ENCODE measurements at regions not wholly inside any gene's neighbourhood (a gene's known extent, or its start where the extent isn't known, plus 50 kb on each side); places are given as distances from the start of the nearest gene placed in this dataset.

- no peak for DNase-seq
These were observed 505.9 kb upstream of the MANEA start for GRCh38 chr6:95071464-95071863.

GRCh38 chr6:95078457-95078856 lies 498.9 kb upstream of the MANEA start:
- DNase-seq = no peak

DNA sequence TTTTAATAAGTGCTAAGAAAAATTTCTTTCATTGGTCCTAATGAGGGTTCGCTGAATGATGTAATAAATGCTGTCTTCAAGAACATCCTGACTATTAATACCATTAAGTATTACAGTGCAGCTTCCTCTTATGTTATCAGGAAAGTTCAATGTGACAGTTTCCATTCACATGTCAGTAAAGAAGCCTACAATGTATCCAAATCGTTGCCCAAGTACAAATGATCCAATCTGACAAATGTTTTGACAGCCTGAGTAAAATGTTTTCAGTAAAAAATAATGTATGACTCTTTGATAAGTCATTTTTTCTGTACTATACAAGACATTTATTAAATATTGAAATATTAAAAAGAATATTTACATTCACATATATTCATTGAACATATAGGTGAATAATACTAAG lies 496.1 kb upstream of the MANEA start:
- DNase-seq = no peak

GRCh38 chr6:95081949-95082348 lies 495.4 kb upstream of the MANEA start:
- no peak for DNase-seq

DNA sequence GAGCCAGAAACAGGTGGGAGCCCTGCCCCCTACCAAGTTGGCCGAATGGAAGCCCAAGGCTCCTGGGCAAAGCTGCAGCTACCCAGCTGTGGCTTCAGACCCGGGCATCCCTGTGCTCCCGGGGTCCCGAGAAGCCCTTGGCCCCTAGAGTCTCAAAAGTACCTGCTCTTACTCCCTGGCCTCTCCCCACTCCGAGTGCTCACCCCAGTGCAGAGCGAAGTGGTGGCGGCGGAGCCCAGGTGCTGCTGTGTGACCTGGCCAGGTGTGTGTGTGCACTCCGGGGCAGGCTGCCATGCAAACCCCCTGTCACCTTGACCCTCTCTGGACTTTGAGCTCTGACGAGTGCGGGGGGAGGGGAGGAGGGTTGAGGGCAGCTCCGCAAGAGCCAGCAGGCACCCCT lies 493.8 kb upstream of the MANEA start:
- DNase-seq = no peak

DNA sequence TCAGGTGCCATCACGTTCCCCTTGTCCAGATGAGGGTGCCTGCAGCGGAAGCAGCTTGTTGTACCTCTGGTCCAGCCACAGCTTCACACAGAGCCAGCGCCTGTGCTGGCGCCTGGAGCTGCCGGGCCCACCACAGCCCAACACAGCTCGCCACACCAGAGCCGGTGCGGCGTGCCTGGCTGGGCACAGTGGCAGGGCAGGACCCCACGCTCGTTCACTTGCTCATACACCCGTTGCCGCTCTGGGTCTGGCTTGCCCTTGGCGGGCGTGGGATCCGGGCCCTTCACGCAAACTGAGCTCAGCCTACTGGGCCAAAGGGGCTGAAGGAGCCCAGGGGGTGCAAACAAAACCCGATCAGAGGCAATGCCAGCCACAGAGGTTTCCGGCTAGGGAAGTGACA lies 492.5 kb upstream of the MANEA start:
- no peak for DNase-seq

GRCh38 chr6:95087394-95088097 lies 489.8 kb upstream of the MANEA start:
- peak; percentile 67 for DNase-seq

DNA sequence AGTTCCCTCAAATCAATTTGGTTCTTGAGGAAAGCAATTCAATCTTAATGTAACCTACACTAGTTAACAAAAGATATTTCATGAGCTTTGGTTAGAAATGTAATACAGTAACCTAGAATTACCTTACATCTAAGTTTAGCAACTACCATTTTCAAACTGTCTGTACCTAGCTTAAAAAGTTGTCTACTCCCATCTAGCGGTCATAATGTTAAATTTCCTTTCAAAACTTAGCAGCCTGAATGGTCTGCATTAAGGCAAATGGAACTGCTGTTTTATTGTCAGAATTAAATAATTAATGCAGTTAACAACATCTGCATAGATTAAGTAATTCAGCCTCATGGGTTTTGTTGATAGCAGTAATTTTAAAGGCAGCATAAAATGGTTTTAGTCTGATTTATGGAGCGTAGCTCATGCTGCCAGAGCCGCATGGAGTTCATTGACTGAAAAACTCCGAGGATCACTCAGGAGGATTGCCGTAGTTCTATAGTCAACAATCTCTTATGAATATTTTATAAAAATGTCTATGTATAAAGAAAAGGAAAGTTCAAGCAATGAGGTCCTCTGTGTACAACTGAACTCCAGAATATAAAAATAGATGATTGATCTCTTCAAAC lies 485.4 kb upstream of the MANEA start:
- peak; percentile 8 for DNase-seq

- DNase-seq = no peak
These were observed 484.2 kb upstream of the MANEA start for GRCh38 chr6:95093154-95093553.

DNA sequence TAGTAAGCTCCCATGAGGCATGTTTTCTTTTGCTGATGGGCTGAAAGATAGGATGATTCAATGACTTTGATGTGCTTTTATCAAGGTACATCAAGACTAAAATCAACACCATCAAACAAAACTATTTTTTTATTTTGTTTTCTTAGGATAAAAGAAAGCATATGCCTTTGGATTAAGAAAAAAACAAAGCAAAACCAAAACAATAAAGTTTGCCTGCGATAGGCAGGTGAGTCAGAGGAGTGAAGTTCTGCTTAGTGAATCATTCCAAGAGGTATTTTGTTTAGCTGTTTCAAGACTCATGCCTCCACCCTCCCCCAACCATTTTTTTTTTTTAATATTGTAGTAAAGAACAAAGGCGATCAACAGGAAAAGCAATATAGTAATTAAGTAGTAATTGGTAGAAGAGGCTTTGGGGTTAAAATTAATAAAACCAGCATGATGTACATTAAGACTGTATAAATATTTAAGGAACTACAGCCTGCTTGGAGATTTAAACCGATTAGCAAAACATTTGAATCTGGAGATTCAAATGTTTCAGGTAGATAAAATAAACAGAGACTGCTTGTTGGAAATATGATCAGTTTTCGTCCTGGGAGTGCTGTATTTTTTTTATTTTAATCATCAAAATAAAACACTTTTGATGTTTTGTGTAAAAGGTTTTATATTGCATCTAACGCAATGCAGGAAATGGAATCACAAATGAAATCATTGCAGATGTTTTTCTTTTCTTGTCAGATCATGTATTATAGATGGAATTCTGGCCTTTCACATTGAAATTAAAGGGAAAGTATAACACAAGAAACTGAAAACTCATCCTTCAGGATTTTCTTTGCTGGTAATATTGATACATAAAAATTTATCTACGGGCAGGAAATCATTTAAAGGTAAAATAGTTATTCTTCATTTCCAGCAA lies 482.3 kb upstream of the MANEA start:
- no peak for DNase-seq

GRCh38 chr6:95095855-95096254 lies 481.5 kb upstream of the MANEA start:
- DNase-seq = no peak

GRCh38 chr6:95099410-95099809 lies 477.9 kb upstream of the MANEA start:
- DNase-seq = no peak

DNA sequence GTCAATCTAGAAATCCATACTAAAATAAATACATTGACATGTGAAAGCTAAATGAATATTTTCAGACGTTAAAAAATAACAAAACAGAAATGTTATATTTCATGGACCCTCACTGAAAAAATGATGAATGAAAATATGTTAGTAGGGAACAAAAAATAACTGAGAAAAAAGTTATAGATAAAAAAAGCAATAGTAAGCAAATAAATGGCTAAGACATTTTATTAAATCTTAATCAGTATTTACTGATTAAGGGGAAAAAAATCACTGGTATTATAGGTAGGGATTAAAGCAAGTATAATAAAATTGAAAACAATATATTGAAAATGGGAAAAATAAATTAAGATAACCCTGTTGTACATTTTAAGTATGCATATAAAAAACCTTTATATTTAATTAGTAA lies 468.1 kb upstream of the MANEA start:
- no peak for DNase-seq

DNA sequence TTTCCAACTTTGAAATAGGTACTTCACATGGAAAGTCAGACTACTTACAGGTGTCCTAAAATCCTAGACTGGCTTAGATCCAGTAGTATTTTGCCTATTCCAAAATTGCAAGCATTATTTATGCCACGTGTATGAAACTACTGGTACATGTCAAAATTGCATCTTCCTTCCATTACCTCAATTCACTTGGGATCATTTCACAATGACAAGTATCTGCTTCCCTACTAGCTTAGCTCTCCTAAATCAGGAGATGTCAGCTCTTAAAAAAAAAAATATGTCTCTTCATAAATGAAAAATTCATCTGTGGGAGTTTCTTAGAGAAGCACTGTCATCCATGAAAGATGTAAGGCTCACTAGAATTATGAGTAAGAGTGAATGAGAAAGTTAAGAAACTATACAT lies 466.6 kb upstream of the MANEA start:
- DNase-seq = no peak

- no peak for DNase-seq
These were observed 460.1 kb upstream of the MANEA start for GRCh38 chr6:95117236-95117635.

GRCh38 chr6:95119927-95120326 lies 457.4 kb upstream of the MANEA start:
- no peak for DNase-seq

- DNase-seq = no peak
These were observed 456.4 kb upstream of the MANEA start for GRCh38 chr6:95120984-95121383.

GRCh38 chr6:95127261-95127660 lies 450.1 kb upstream of the MANEA start:
- no peak for DNase-seq

DNA sequence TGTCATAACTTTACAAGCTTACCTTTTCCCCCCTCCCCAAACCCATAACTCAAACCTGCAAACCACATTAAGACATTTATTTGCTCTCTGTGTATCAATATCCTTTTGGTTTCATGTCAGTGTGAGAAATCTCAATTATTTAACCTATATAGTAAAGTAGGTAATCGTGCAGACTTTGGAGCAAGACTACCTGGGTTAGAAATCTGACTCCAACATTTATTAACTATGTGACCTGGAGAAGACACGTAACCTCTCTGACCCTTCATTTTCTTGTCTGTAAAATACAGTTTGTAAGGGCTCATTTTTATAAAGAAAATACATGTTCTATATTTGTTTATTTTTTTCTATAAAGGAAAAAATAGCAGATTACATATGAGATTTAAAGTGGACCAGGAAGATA lies 448.9 kb upstream of the MANEA start:
- no peak for DNase-seq

DNA sequence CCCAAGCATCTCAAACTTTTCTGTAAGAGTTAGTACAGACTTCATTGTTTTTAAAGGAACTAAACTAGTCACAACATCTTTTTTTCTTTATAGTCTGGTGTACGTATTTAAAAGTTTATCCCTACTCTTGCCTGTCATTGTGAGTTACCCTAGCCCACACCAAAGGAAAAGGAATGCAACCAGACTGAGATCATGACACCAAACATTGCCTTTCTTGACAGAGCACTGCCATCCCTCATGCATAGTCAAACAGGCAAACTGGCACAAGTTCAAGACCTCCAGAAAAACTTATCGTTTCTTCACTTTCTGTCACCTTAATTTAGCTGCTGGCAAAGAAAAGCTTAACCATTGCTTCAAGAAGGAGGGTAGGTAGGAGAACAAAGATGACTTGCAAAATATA lies 448.4 kb upstream of the MANEA start:
- no peak for DNase-seq

DNA sequence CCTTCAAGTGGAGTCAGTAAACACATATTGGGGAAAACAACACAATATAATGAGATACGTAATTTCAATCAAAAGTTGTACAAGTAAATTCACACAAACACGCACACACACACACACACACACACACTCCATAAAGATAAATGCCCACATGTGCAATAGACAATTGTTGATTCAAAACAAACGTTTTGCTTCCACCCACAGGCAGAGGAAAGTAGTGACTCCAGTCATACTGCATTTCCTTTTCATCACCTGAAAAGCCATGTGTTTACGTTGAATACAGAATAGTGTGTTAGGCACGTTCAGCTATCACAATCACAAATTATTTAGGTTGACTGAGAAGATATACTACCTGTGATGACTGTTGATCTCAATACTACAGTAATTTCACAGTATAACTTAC lies 443.8 kb upstream of the MANEA start:
- DNase-seq = no peak

- DNase-seq = no peak
These were observed 442.2 kb upstream of the MANEA start for GRCh38 chr6:95135182-95135581.

DNA sequence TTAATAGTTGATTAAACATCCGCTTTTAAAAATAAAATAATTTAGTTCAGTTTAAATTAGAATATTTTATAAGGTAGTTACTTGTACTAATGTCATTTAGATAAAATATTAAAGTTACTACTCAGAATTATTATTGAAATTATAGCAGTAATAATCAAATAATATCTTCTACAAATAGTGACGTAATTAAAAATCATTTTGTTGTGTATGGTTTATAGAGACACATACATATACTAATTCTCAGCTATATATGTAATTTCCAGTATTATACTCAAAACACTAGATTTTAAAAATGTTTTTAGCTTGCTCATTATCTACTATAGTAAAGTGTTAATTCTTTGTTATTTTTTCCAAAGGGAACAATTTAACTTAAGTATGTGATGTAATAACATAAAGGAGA lies 435.2 kb upstream of the MANEA start:
- DNase-seq = no peak
